ENCODE measurements at regions not wholly inside any gene's neighbourhood (a gene's known extent, or its start where the extent isn't known, plus 50 kb on each side); places are given as distances from the start of the nearest gene placed in this dataset.
"Not testable (repeated sequence)": the region's sequence is repeated elsewhere in the genome, so short reads cannot be mapped to it uniquely, and the experiment has no call there.

DNA sequence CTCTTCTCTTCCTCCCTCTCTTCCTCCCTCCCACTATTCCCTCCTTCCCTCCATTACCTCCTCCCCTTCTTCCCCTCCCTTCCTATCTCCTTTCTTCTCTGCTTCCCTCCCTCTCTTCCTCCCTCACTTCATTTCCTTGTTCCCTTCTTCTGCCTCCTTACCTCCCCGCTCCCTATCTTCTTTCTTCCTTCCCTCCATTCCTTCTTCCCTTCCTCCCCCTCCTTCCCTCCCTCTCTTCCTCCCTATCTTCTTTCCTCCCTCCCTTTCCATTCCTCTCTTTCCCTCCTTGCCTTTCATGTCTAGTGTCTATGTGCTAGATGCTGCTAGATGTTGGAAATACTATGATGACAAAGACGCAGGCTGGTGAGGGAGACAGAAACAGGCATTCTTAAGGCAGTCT is 246.0 kb downstream of the TDRD15 start:
- TF ChIP-seq, protein P1, sequence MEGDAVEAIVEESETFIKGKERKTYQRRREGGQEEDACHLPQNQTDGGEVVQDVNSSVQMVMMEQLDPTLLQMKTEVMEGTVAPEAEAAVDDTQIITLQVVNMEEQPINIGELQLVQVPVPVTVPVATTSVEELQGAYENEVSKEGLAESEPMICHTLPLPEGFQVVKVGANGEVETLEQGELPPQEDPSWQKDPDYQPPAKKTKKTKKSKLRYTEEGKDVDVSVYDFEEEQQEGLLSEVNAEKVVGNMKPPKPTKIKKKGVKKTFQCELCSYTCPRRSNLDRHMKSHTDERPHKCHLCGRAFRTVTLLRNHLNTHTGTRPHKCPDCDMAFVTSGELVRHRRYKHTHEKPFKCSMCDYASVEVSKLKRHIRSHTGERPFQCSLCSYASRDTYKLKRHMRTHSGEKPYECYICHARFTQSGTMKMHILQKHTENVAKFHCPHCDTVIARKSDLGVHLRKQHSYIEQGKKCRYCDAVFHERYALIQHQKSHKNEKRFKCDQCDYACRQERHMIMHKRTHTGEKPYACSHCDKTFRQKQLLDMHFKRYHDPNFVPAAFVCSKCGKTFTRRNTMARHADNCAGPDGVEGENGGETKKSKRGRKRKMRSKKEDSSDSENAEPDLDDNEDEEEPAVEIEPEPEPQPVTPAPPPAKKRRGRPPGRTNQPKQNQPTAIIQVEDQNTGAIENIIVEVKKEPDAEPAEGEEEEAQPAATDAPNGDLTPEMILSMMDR (conservative IDR thresholded peaks at IDR 0.05; ENCODE audit: low read length): no peak
- no peak for DNase-seq (ENCODE audit: low read depth)
- H3K4me3 ChIP-seq (ENCODE audit: low read length): no peak overlapping the region

DNA sequence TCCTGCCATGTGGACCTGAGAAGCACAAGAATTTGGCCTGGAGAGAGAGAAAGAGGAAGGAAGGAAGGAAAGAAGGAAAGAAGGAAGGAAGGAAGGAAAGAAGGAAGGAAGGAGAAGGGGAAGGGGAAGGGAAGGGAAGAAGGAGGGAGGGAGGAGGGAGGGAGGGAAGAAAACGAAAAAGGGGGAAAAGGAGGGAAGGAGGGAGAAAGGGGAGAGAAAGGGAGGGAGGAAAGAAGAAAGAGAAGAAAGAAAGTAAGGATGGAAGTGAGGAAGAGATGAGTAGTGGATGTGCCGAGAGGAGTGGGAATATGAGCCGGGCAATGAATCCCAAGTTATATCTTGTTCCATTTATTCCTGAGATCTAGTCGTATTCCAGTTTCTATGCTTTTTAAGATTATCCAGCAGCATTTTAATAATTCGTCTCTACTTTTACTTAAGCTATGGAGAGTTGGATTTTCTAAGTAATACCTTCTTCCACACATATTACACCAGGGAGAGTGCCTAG is 247.8 kb downstream of the TDRD15 start:
- TF ChIP-seq, protein P1 (conservative IDR thresholded peaks at IDR 0.05; ENCODE audit: low read length): no peak
- H3K4me3 ChIP-seq (ENCODE audit: low read length): no peak overlapping the region
- no peak for DNase-seq (ENCODE audit: low read depth)

DNA sequence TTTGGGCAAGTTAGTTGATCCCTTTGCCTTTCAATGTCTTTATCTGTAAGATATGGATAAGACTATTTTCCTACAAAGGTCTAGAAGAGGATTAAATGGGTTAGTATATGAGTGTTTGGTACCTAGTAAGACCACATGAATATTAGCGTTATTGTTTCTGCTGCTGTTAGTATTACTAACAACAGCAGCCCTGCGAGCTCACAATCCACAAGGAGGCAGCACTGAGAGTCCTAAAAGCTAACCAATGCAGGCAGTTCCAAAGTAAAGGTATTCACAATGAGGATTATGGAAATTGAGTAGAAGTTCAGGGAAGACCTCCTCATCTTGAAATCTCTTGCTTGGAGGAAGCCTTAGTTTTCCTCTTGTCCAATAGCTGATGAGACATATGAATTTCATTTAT is 248.9 kb downstream of the TDRD15 start:
- H3K4me3 ChIP-seq (ENCODE audit: low read length): no peak overlapping the region
- TF ChIP-seq, protein P1 (conservative IDR thresholded peaks at IDR 0.05; ENCODE audit: low read length): no peak
- DNase-seq (ENCODE audit: low read depth): no peak

DNA sequence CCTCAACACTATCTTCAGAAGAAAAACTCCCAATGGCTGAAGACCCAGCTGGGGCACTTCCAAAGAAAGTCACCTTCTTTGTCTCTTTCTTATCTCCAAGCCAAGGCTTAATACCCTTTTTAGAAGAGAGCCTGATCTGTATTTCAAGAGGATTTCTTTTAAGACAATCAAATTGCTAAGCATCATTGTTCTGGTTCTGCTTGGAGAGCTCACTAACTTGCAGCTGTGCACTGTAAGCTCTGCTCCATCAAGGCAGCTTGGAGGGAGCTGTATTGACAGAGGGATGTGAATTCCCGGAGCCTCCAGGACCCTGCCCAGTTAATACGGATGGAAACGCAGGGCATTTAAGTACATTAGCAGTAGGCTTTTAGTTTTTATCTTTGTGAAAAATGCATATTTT is 253.1 kb downstream of the TDRD15 start:
- no peak for DNase-seq (ENCODE audit: low read depth)
- TF ChIP-seq, protein P1 (conservative IDR thresholded peaks at IDR 0.05; ENCODE audit: low read length): no peak
- no peak overlapping the region for H3K4me3 ChIP-seq (ENCODE audit: low read length)

DNA sequence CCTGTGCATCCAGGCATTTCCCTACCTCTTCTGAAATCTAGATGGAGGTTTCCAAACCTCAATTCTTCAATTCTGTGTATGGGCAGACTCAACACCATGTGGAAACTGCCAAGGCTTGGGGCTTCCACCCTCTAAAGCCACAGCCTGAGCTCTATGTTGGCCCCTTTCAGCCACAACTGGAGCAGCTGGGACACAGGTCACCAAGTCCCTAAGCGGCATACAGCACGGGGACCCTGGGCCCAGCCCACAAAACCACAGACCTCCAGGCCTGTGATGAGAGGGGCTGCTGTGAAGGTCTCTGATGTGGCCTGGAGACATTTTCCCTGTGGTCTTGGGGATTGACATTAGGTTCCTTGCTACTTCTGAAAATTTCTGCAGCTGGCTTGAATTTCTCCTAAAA is 255.4 kb downstream of the TDRD15 start:
- no peak for DNase-seq (ENCODE audit: low read depth)
- H3K4me3 ChIP-seq (ENCODE audit: low read length): no peak overlapping the region
- TF ChIP-seq, protein P1 (conservative IDR thresholded peaks at IDR 0.05; ENCODE audit: low read length): no peak

DNA sequence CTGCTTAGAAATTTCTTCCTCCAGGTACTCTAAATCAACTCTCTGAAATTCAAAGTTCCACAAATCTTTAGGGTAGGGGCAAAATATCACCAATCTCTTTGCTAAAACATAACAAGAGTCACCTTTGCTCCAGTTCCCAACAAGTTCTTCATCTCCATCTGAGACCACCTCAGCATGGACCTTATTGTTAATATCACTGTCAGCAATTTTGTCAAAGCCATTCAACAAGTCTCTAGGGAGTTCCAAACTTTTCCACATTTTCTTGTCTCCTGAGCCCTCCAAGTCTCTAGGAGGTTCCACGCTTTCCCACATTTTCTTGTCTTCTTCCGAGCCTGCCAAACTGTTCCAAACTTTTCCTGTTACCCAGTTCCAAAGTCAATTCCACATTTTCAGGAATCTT is 255.9 kb downstream of the TDRD15 start:
- H3K4me3 ChIP-seq (ENCODE audit: low read length); DNase-seq (ENCODE audit: low read depth): not testable (repeated sequence)

DNA sequence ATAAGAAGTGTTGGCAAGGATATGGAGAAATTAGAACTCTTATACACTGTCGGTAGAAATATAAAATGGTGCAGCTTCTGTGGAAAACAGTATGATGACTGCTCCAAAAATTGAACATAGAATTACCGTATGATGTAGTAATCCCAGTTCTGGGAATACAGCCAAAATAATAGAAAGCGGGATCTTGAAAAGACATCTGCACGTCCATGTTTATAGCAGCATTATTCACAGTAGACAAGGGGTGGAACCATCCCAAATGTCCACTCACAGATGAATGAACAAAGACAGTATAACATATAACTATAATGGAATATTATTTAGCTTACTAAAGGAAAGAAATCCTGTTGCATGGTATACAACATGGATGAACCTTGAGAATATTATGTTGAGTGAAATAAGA is 257.7 kb downstream of the TDRD15 start:
- H3K4me3 ChIP-seq (ENCODE audit: low read length): no peak overlapping the region
- no peak for DNase-seq (ENCODE audit: low read depth)
- TF ChIP-seq, protein P1 (conservative IDR thresholded peaks at IDR 0.05; ENCODE audit: low read length): no peak

Measured in AG10803 (cell line).